Epithelial cell of proximal tubule (primary cell): ENCODE measurements at regions not wholly inside any gene's neighbourhood (a gene's known extent, or its start where the extent isn't known, plus 50 kb on each side); places are given as distances from the start of the nearest gene placed in this dataset.
"Not testable (repeated sequence)": the region's sequence is repeated elsewhere in the genome, so short reads cannot be mapped to it uniquely, and the experiment has no call there.

ENCODE experiments used
- DNase-seq: peaks from one replicate; pipeline ENCODE4 v3.0.0-alpha.2; 2011; ENCODE audit warnings: low read depth
- H3K4me3 ChIP-seq: 2 replicates; pipeline ENCODE4 v1.5.1; 2011; ENCODE audit warnings: low read depth, mild to moderate bottlenecking, low read length
- CTCF ChIP-seq: conservative IDR thresholded peaks from 2 replicates; pipeline ENCODE4 v1.5.1; 2012; ENCODE audit warnings: low read depth, mild to moderate bottlenecking, low read length

DNA sequence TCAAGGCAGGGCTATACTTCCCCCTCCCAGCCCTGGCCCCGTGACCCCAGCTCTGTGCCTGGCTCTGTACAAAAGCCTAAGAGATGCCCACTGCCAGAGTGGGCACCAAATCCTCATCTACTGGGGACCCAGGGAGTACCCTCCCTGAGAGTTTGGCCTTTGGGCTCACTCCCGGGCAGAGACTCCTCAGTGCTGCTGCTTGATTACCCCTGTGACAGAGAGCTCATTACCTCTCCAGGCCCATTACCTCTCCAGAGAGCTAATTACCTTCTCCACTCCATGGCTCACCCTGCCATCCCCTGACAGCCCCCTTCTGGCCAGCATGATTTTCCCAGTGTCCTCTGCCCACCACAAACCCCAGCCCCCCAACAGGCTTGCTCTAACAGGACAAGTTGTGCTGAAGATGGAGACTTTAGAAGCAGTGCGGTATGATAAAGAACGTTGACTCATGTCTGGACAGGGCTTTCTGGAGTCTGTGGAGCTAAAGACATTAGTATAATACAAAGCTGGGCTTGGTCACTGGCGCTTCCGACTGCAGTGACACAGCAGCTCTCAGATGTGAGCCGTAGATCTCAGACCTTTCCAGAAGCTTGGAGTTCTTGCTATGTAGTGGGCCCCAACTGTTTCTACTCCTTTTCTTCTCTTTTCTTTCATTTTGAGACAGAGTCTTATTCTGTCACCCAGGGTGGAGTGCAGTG lies 111.3 kb upstream of the KCTD7 start:
- DNase-seq = no peak

DNA sequence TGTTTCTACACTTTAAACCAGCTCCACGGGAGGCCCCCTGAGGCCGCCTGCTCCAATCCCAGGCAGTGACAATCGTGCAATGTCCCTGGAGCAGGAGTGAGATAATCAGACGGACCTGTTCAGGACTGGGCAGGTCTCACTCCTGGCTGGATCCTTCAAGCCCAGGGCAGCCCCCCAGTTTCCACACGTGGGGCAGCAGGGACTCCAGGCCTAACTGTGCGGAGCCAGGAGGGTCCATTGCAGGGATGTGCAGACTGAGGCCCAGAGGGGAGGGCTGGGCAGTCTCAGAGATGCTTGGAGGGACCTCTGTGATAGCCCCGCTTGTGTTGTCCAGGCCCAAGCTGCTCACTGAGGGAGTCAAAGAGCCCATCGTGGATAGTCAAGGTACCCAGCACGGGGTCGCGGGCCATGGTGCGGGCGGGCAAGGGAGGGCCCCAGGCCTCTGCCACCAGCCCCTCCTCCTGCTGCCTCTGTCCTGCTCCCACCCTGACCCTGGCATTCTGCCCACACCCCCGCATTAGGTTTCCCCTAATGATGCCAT lies 110.5 kb upstream of the KCTD7 start:
- H3K4me3 ChIP-seq = no peak overlapping the region
- DNase-seq = no peak
- no peak for TF ChIP-seq CTCF

More for the DNA sequence above, 111.3 kb upstream of the KCTD7 start:
- no peak overlapping the region for H3K4me3 ChIP-seq
- TF ChIP-seq CTCF = no peak

GRCh38 chr7:66521675-66522074 lies 107.0 kb upstream of the KCTD7 start:
- DNase-seq = no peak
- no peak for TF ChIP-seq CTCF
- H3K4me3 ChIP-seq = no peak overlapping the region

DNA sequence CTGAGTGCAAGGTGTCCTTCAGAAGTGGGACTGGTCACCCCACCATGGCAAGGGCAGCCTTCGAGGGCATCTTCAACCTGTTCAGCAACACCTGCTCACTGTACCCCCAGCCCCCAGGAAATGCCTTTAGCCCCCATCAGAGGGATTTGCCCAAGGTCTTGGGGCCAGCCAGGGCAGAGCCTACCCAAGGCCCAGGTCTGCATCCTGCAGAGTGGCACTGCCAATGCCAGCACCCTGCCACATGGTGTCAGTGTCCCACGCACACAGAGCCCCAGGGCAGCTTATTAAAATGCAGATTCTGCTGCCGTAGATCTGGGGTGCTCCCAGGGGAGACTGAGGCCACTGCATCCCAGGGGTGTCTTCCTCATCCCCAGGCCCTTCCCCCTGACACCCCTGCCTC lies 106.2 kb upstream of the KCTD7 start:
- TF ChIP-seq CTCF = peak; percentile 64
- no peak for DNase-seq
- H3K4me3 ChIP-seq = no peak overlapping the region

GRCh38 chr7:66523409-66523808 lies 105.3 kb upstream of the KCTD7 start:
- no peak for DNase-seq
- H3K4me3 ChIP-seq = no peak overlapping the region
- no peak for TF ChIP-seq CTCF

GRCh38 chr7:66524738-66525137 lies 103.9 kb upstream of the KCTD7 start:
- DNase-seq = no peak
- TF ChIP-seq CTCF = no peak
- no peak overlapping the region for H3K4me3 ChIP-seq

GRCh38 chr7:66526782-66527181 lies 101.9 kb upstream of the KCTD7 start:
- not testable (repeated sequence) for DNase-seq, H3K4me3 ChIP-seq
